GM21528 (cell line): ENCODE measurements at regions not wholly inside any gene's neighbourhood (a gene's known extent, or its start where the extent isn't known, plus 50 kb on each side); places are given as distances from the start of the nearest gene placed in this dataset.

ENCODE experiments used
- ATAC-seq: cut with Tn5 transposase; IDR thresholded peaks from one replicate; pipeline ENCODE4 v1.9.1; 2021; ENCODE audit warnings: mild to moderate bottlenecking, moderate library complexity; ENCODE audit not compliant: unreplicated experiment, low FRiP score

DNA sequence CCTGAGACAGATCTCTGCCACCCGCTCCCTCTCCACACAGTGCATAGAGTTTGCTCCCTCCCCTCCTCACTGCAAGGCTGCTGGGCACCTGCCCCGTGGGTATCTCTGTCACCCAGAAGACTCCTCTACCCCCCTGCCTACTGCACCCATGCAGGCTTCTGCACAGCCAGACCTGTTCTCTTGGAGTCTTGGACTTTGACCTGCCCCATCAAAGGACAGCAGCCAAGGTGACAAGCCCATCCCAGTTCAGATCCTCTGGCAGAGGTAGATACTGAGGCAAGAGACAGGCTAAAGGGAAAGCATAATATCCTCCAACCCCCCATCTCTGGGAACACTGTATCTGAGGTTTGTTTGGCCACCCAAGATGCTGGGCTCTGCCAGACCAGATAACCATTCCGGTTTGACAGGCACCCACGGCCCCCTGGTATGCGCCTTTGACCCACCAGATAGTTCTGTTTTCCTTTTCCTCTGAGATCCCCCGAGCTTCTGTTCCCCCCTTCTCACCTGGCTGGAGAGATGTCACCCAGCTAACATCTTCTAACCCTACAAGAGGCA is 239.6 kb downstream of the SOX9 start:
- no peak for ATAC-seq

DNA sequence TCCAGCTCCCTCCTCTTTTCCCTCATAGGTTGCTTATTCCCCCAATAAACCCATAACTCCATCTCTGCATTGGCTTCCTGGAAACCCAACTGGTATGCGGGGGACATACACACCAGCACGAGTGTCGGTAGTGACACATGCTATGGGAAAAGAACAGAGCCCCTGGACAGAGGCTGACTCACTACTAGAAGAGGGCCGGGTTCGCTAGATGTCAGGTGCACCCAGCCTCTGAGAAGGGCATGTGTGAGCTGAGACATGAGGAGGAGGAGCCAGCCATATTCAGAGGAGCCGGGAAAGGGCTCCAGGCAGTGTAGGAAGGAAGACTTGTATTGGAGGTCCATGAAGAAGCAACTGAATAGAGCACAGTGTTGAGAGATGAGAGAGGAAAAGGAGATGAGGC is 241.1 kb downstream of the SOX9 start:
- ATAC-seq: no peak

DNA sequence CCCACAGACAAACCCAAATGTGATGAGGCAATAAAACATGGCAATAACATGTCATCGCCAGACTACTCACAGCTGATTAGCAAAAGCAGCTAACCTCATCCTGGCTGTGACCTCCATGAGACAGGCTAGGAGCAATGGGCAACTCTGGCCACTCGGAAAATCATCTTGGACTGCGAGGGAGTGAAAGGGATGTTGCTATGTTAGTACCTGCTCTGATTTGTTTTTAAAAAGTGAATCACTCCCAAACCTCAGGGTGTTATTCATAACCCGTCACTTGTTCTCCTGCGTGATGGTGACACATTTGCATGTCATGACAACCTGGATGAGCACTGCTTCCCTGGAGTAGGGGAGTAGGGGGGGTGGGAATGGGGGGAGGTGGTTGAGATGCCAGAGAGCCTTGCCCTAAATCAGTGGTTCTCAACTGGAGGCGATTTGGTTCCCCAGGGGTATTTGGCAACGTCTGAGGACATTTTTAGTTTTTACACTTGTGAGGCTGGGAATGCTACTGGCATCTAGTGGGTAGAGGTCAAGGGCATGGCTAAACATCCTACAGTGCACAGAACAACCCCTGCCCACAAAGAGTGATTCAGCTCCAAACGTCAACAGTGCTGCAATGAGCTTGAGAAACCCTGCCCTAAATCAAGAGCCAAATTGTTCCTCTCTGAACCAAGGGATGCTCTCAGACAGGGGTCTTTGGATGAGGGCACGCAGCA is 241.7 kb downstream of the SOX9 start:
- ATAC-seq: no peak

- no peak for ATAC-seq
Observed at GRCh38 chr17:72363089-72363610, 242.3 kb downstream of the SOX9 start.

GRCh38 chr17:72365857-72366414 is 245.1 kb downstream of the SOX9 start:
- no peak for ATAC-seq

DNA sequence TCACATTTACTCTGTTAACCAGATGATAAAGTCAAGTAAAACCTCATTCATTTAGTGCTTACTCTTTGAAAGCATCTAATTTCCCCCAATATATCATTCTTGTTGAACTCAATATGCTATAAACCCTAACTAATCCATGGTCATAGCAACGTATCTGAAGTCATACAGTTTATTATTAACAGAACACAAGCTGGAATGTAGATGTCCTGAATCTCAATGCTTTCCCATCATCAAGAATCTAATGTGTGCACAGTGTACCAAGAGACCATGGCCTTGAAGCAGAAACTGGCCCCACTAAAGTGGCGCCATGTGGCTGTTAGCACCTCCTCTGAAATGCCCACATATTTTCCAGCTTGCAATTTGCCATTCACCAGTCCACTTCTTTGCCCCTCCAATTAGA is 245.8 kb downstream of the SOX9 start:
- ATAC-seq: no peak

DNA sequence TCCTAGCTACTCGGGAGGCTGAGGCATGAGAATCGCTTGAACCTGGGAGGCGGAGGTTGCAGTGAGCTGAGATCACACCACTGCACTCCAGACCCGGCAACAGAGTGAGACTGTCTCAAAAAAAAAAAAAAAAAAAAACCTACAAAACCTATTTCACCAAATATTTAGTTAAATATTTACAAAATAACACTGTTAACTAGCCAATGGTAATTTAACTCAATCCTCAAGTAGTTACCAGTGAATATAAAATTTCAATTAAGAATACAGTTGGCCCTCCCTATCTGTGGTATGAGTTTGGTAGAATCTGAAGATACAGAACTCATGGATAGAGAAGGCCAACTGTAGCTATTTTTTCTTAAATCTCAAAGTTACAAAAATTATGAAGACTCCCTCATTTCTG is 247.4 kb downstream of the SOX9 start:
- ATAC-seq: no peak

- no peak for ATAC-seq
Observed at GRCh38 chr17:72369366-72369765, 248.5 kb downstream of the SOX9 start.

DNA sequence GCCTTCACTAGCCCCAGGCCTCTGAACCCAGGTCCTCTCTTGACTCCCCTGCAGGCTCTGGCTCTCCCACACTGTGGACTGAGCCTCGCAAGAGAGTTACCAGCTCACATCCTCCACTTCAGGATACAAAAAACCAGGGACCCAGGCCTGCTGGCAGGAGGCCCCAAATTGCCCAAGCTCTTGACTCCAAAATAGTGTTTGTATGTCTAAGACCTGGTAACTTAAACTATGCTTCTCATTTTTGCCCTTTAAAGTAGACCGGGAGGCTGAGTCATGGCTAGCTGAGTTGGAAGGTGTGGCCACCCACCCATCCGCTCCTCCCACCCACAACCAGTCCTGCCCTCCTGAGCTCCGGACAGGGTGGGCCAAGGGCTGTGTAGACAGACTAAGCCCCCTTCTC is 250.0 kb downstream of the SOX9 start:
- no peak for ATAC-seq

DNA sequence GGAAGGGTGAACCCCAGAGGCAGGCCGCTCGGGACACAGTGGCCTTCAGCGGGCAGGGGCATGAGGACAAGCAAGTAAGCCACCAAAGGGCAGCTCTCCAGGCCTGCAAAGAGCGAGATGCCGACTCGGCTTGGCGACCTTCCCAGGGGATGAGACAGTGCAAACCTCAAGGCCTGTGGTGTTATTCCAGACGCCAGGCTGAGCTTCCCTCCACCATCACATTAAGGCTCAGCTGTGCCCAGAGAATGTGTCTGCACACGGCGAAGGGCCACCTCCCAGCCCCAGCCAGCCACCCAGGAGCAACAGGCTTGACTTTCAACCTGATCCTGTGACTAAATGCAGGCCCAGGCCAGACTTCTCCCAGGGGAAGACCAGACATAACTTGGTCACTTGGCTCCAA is 251.4 kb downstream of the SOX9 start:
- ATAC-seq: no peak

DNA sequence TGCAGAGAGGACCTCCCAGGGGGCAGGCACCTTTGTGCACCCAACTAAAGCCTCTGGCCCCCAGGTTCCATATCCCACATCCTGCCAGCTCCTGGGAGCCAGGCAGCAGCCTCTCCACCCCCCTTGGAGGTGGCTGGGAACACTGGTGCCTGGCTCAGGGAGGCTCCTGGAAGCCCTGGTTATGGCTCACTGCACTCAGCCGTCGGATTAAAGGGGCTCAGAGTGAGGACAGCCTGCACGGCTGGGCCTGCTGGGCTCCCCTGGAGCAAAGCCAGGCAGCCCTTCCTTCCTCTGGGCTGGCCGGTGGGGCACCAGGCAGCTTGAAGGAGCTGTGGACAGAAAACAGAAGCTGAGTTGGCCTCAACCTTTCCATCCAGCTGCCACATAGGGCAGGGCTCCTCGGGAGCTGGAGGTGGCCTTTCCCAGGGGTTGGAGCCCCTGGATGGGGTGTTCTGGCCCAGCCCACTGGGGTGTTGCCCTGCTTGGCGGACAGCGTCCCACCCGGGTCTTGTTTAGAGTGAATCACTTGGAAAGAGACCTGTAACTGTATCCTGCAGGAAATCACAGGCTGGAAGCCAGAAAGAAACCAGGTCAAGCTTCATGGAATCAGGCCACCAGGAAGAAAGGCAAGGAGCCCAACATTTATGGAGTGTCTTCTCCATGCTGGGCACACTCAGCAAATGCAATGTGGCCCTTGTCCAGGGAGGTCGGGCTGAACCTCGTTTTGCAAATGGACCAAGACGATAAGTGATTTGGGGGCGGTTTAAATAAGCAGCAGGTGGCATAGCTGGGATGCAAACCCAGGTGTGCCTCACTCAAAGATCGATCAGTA is 253.3 kb downstream of the SOX9 start:
- no peak for ATAC-seq

DNA sequence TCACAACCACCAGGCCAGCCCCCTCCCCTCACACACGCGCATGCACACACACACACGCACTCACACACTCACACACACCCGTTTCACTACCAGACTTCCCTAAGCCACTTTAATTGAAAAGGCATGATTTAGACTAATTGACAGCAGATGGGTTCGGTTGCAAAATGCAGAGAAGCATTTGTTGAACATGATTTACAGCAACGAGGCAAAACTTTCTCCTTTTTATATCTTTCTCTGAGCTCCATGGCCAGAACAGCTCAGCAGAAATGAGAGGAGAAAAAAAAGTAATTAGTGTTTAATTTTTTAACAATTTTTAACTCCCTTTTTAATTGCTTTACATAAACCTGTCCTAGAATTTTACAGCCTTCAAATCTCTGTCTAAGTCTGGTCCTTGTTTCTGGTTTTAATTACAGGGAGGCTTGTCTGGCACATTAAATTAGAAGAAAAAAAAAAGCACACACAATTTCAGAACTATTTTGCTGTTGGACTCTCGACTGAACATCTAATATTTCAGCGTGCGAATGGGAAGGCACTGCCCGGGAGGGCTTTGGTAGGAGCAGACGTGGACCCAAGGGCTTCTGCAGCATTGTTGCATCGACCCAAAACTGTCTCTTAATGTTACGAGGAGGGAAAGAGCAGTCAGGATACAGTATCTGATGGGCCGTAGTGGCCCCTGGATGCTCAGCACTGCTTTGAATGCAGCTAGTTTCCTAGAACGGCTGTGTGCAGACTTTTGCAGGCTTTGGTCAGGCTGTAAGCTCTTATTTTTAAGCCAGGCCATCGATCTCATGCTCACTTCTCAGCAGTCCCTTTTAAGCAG is 255.9 kb downstream of the SOX9 start:
- no peak for ATAC-seq

GRCh38 chr17:72378414-72379390 is 257.9 kb downstream of the SOX9 start:
- no peak for ATAC-seq

DNA sequence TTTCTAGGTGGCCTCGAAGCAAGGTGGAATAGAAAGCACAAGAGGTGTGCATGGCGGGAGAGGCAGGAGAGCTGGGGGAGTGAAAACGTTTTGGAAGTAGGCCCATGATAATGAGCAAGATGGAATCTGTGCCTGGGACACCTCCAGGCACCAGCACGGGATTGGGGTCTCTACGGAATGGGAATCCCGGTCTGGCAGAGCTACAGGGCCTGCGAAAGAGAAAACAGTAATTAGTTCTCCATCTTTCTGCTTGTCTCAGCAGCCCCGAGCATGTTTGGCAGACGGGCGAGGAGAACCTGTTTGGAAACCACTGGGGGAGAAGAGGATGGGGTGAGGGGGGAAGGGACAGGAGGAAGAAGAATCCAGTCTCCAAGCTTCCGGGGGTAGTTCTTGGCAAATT is 258.7 kb downstream of the SOX9 start:
- no peak for ATAC-seq

DNA sequence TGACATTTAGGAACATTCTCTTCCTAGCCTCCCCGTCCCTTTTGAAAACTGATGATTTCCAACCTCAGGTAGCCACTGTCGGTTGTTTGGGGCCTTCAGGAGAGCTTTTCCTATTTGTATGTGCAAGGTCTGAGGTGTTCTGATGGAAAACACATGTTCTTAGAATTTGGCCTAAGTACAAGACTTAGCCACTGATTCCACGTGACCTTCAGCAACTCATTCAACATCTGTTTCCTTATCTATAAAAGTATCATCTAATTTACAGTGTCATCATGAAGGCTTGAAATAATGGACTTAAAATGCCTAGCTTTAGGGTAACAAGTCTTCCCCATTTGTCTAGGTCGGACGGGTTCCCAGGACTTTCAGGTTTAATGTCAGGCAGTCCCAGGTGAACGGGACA is 259.3 kb downstream of the SOX9 start:
- ATAC-seq: no peak

DNA sequence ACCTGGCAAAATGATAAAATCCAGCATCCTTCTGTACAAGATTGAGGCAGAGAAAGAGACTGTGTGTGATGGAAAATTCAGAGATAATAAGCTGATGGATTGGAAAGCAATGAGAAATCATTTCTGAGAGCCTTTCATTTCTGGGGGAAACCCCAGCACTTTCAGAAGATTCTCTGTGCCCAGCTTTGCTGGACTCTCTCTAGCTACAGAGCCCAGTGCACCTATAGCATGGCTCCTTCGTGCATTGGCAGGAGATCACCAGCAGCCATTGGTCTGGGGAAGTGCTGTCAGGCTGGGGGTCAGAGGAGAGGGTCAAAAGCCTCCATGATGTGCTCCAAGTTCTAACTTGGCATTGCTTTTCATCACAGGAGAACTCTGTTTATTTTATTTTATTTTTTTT is 259.9 kb downstream of the SOX9 start:
- ATAC-seq: no peak

GRCh38 chr17:72381597-72382397 is 261.0 kb downstream of the SOX9 start:
- no peak for ATAC-seq

- no peak for ATAC-seq
Observed at GRCh38 chr17:72382971-72383722, 262.3 kb downstream of the SOX9 start.
